A673 (cell line): ENCODE measurements at regions not wholly inside any gene's neighbourhood (a gene's known extent, or its start where the extent isn't known, plus 50 kb on each side); places are given as distances from the start of the nearest gene placed in this dataset.
"Not testable (repeated sequence)": the region's sequence is repeated elsewhere in the genome, so short reads cannot be mapped to it uniquely, and the experiment has no call there.

Experiments
- EZH2 ChIP-seq: fragments of 200-600 bp; sonication (generic); IDR thresholded peaks from 2 replicates; pipeline ENCODE4 v1.6.1; 2017; ENCODE audit warnings: borderline replicate concordance, low read depth, mild to moderate bottlenecking, mixed read lengths, antibody characterized with exemption, low read length; ENCODE audit not compliant: poor library complexity, severe bottlenecking
- TF ChIP-seq, protein P1 (sequence below): fragments of 300-800, 200-600 bp; sonication (generic); conservative IDR thresholded peaks from 2 replicates; pipeline ENCODE4 v1.5.1; 2017; ENCODE audit warnings: low read depth, mild to moderate bottlenecking, antibody characterized with exemption, low read length, moderate library complexity, mixed read lengths

DNA sequence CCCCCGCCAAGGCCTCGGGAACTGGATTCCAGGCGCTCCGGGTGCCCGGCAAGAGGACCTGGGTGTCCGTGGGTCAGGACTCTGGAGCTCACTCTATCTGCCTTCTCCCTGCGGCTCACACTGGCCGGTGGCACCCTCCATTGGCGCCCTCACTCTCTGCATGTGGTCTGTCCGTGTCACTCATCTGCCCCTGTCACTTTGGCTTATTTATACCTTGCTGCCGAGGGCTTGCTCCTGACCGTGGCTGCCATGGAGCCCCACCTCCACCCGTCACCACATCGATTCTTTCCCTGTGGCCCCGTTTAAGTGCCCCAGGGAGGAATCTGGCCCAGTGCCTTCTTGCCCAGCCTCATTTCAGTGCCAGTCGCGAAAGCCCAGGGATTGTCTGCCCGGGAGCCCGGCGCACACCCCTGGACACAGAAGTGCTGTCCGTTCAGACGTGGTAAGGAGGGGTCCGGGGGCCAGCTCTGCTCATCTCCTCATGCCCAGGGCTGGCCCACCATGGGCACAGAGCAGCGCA, 113.5 kb downstream of the NPIPB11 start:
- TF ChIP-seq, protein P1, sequence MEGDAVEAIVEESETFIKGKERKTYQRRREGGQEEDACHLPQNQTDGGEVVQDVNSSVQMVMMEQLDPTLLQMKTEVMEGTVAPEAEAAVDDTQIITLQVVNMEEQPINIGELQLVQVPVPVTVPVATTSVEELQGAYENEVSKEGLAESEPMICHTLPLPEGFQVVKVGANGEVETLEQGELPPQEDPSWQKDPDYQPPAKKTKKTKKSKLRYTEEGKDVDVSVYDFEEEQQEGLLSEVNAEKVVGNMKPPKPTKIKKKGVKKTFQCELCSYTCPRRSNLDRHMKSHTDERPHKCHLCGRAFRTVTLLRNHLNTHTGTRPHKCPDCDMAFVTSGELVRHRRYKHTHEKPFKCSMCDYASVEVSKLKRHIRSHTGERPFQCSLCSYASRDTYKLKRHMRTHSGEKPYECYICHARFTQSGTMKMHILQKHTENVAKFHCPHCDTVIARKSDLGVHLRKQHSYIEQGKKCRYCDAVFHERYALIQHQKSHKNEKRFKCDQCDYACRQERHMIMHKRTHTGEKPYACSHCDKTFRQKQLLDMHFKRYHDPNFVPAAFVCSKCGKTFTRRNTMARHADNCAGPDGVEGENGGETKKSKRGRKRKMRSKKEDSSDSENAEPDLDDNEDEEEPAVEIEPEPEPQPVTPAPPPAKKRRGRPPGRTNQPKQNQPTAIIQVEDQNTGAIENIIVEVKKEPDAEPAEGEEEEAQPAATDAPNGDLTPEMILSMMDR: not testable (repeated sequence)
- not testable (repeated sequence) for TF ChIP-seq EZH2
